ENCODE measurements at regions not wholly inside any gene's neighbourhood (a gene's known extent, or its start where the extent isn't known, plus 50 kb on each side); places are given as distances from the start of the nearest gene placed in this dataset.

- no peak overlapping the region for H3K4me3 ChIP-seq (ENCODE audit: low read depth, low read length)
- no peak for DNase-seq (ENCODE audit: low read depth)
Measured at GRCh38 chr6:159460476-159460875, 232.6 kb downstream of the SOD2 start.

- no peak overlapping the region for H3K4me3 ChIP-seq (ENCODE audit: low read depth, low read length)
- no peak for DNase-seq (ENCODE audit: low read depth)
Measured at GRCh38 chr6:159456349-159456748, 236.7 kb downstream of the SOD2 start.

DNA sequence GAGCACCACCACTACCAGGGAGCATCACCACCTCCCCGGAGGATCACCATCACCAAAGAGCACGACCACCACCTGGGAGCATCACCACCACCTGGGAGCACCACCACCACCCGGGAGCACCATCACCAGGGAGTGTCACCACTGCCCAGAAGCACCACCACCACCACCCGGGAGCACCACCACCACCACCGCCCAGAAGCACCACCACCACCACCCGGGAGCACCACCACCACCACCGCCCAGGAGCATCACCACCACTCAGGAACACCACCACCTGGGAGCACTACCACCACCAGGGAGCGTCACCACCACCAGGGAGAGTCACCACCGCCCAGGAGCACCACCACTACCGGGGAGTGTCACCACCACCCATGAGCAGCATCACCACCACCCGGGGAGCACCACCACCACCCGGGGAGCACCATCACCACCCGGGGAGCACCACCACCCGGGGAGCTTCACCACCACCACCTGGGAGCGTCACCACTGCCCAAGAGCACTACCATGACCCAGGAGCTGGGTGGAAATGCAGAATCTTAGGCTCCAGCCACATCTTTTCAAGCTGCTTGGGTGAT lies 237.3 kb downstream of the SOD2 start:
- no peak for DNase-seq (ENCODE audit: low read depth)
- H3K4me3 ChIP-seq (ENCODE audit: low read depth, low read length), result no peak overlapping the region

DNA sequence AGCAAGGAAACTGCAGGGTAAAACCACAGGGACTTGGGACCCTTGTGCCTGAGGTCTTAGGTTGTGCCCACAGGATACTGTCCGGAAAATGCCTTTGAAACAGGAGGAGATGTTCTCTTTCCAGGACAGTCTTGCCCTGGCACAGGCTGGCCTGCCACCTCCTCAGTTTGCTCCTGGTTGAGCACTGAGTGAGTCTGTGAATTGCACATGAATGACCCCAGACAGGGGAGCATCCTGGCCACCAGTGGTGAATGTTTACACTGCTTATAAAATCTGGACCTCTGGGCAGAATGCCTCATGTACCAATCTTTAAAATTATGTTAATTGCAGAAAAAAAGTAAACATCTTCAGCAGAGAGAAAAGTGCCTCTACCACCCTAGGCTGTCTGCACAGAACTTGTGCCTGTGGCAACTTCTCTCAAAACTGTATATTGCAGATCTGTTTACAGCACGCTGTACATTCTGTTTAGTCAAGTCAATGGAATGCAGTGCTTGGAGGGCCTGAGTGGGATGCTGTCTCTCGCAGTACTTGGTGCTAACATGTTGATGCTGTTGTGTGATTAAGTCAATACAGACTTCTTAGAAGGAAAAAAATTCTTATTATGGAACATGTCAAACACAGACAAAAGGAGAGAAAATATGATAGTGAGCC lies 242.1 kb downstream of the SOD2 start:
- no peak overlapping the region for H3K4me3 ChIP-seq (ENCODE audit: low read depth, low read length)
- peak; percentile 79 for DNase-seq (ENCODE audit: low read depth)

GRCh38 chr6:159446340-159446739 lies 246.7 kb downstream of the SOD2 start:
- no peak for DNase-seq (ENCODE audit: low read depth)
- H3K4me3 ChIP-seq (ENCODE audit: low read depth, low read length), result no peak overlapping the region

- no peak overlapping the region for H3K4me3 ChIP-seq (ENCODE audit: low read depth, low read length)
- no peak for DNase-seq (ENCODE audit: low read depth)
Measured at GRCh38 chr6:159445351-159445750, 247.7 kb downstream of the SOD2 start.

- H3K4me3 ChIP-seq (ENCODE audit: low read depth, low read length), result no peak overlapping the region
- peak; percentile 24 for DNase-seq (ENCODE audit: low read depth)
Measured at GRCh38 chr6:159444056-159444760, 248.8 kb downstream of the SOD2 start.

GRCh38 chr6:159443417-159443920 lies 249.6 kb downstream of the SOD2 start:
- no peak for DNase-seq (ENCODE audit: low read depth)
- H3K4me3 ChIP-seq (ENCODE audit: low read depth, low read length), result no peak overlapping the region

DNA sequence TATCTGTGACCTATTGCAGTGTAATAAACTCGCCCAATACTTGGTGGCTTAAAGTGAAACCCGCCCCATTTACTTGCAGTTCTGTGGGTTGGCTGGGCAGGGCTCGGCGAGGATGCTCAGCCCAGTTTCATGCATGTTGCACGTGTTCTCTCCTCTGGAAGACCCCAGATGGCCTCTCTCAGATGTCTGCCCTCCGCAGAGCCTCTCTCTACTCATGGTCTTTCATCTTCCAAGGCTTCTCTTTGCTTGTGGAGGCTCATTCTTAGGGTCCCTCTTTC lies 251.4 kb downstream of the SOD2 start:
- no peak overlapping the region for H3K4me3 ChIP-seq (ENCODE audit: low read depth, low read length)
- no peak for DNase-seq (ENCODE audit: low read depth)

DNA sequence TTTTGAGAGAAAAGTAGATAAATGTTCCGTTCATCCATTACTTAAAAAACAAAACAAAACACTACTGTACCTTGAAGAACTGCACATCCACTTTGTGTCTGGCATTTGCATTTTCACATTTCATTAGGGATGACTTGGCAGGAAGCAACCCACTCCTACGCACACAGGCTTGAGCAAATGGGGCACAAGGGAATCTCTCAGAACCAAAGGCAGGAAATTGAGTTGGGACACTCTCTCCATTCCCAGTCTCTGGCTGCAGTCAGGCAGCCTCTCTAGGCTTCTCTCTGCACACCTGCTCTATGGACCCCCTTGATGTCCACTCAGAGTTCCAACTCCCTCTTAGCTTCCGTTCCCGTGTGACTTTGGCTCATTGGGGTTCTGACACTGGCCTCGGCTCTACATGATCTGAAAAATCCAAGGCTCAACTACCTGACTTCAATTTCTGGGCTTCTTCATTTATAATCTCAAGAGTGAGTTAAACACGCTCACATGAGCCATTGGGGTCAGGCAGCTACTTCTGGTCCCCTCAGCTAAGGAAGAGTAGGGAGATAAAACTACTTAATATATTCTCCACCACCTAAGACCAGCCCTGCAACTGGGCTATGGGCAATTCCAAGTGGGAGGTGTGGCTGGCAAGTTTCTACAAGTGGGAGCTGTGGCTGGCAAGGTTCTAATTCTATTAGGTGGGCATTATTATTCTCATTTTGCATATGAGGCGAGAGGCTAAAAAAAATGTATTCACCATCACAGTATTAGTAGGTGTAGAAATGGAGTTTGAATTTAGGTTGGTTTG lies 251.9 kb downstream of the SOD2 start:
- H3K4me3 ChIP-seq (ENCODE audit: low read depth, low read length), result no peak overlapping the region
- DNase-seq (ENCODE audit: low read depth), result peak; percentile 47

DNA sequence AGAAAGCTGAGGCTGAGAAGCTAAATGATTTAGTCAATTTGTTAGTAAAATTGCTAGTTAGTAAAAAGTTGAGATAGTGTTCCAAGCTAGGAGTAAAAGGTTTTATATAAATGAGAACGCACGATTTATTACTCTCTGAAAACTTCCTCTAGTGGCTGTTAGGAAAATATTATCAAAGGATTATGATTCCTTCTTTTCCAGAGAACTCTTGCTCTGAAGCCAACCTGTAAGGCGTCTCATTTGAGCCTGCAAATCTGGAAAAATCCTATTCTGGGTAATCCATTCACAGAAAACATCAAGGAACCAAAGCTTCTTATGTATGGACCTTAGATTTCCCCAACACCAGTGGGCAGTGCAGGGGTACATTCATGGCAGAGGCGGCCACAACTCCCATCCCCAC lies 252.7 kb downstream of the SOD2 start:
- DNase-seq (ENCODE audit: low read depth), result no peak
- H3K4me3 ChIP-seq (ENCODE audit: low read depth, low read length), result no peak overlapping the region

- no peak for DNase-seq (ENCODE audit: low read depth)
- H3K4me3 ChIP-seq (ENCODE audit: low read depth, low read length), result no peak overlapping the region
Measured at GRCh38 chr6:159439651-159440050, 253.4 kb downstream of the SOD2 start.

- H3K4me3 ChIP-seq (ENCODE audit: low read depth, low read length), result no peak overlapping the region
- DNase-seq (ENCODE audit: low read depth), result no peak
Measured at GRCh38 chr6:159438106-159438505, 254.9 kb downstream of the SOD2 start.

DNA sequence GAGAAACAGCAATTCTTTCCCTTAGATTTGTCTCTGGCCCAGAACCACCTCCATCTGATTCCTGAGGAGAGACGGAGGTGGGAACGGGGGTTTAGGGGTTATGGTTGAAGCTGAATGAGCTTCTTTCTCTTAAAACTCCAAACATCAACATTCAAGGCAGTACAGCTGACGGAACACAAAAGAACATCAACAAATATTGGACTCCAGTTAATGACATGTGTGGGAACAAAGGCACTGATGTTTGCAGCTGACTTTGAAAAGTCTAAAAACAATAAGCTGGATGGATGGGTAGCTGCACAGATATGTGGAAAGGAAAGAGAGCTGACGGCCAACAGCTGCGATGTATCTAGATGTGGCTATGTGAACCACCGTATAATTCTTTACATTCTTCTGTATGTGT lies 256.5 kb downstream of the SOD2 start:
- H3K4me3 ChIP-seq (ENCODE audit: low read depth, low read length), result no peak overlapping the region
- no peak for DNase-seq (ENCODE audit: low read depth)

GRCh38 chr6:159435701-159436100 lies 257.3 kb downstream of the SOD2 start:
- H3K4me3 ChIP-seq (ENCODE audit: low read depth, low read length), result no peak overlapping the region
- DNase-seq (ENCODE audit: low read depth), result no peak

GRCh38 chr6:159434410-159434809 lies 258.6 kb downstream of the SOD2 start:
- no peak for DNase-seq (ENCODE audit: low read depth)
- no peak overlapping the region for H3K4me3 ChIP-seq (ENCODE audit: low read depth, low read length)

DNA sequence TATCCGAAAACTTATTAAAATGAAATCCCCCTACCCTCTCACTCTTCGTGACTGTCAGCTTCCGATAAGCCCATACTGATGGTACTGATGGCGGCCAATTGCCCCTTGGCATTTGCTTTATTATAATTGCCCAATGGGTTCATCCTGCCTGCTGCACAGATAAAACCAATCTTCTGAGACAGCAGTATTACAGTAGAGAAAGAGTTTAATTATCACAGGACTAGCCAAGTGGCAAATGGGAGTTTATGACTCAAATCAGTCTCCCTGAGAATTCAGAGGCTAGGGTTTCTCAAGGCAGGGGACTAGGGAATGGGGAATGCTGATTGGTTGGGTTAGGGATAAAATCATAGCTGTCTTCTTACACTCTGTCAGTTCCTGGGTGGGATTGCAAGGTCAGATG lies 259.5 kb downstream of the SOD2 start:
- no peak overlapping the region for H3K4me3 ChIP-seq (ENCODE audit: low read depth, low read length)
- DNase-seq (ENCODE audit: low read depth), result no peak

DNA sequence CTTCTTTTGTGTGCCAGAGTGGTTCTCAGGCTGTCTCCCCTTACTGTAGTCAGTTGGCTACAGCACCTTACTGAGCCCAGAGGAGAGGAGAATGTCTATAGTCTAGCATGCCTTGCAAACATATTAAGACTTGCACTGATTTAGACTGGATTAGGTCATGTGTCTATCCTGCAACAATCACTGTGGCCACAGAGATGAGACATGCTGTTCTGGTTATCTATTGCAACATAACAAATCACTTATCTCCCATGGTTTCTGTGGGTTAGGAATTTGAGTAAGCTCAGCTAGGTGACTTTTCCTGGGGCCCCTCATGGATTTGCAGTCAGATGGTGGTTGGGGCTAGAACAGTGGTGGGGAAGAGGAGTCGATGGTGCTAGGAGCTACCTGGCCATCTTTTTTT lies 261.3 kb downstream of the SOD2 start:
- no peak overlapping the region for H3K4me3 ChIP-seq (ENCODE audit: low read depth, low read length)
- no peak for DNase-seq (ENCODE audit: low read depth)

- DNase-seq (ENCODE audit: low read depth), result no peak
- H3K4me3 ChIP-seq (ENCODE audit: low read depth, low read length), result no peak overlapping the region
Measured at GRCh38 chr6:159430323-159430722, 261.1 kb downstream of the FNDC1 start.

GRCh38 chr6:159429433-159429832 lies 260.2 kb downstream of the FNDC1 start:
- no peak for DNase-seq (ENCODE audit: low read depth)
- H3K4me3 ChIP-seq (ENCODE audit: low read depth, low read length), result no peak overlapping the region
